ENCODE measurements at regions not wholly inside any gene's neighbourhood (a gene's known extent, or its start where the extent isn't known, plus 50 kb on each side); places are given as distances from the start of the nearest gene placed in this dataset.

DNA sequence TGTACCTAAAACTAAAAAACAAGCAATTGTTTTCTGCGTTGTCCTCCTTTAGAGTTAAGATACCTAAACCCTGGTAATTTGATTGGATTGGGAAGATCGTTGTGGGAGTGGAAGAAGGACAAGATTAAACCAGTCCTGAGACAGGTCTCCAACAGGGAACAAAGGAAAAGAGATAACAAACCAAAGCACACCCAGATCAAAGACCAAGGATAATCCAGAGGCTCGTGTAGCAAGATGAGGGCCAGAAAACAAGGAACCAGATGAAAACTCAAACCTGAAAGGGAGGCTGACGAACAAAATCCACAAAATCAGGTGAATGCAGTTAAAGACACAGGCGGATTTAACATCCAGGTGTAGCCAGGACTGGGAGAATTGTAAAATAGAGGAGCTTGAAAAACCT lies 618.1 kb downstream of the SLCO4C1 start:
- TF ChIP-seq, protein P1, sequence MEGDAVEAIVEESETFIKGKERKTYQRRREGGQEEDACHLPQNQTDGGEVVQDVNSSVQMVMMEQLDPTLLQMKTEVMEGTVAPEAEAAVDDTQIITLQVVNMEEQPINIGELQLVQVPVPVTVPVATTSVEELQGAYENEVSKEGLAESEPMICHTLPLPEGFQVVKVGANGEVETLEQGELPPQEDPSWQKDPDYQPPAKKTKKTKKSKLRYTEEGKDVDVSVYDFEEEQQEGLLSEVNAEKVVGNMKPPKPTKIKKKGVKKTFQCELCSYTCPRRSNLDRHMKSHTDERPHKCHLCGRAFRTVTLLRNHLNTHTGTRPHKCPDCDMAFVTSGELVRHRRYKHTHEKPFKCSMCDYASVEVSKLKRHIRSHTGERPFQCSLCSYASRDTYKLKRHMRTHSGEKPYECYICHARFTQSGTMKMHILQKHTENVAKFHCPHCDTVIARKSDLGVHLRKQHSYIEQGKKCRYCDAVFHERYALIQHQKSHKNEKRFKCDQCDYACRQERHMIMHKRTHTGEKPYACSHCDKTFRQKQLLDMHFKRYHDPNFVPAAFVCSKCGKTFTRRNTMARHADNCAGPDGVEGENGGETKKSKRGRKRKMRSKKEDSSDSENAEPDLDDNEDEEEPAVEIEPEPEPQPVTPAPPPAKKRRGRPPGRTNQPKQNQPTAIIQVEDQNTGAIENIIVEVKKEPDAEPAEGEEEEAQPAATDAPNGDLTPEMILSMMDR (IDR thresholded peaks at IDR 0.05; ENCODE audit: insufficient read depth in 1 of 2, low read depth in 1 of 2, low read length in 1 of 2, severe bottlenecking in 1 of 2, unreplicated experiment in 1 of 2) = no peak
- ChIA-PET CTCF (interaction anchor here (0.6 to 1.1 kb wide), 9 partner anchors 9 to 1248 kb away, joined by 3 to 9 read pairs (median 3); no protein-coding TSS in a partner anchor), POLR2A (interaction anchor here (0.7 kb wide), 1 partner anchor 635 kb away, joined by 3 read pairs; no protein-coding TSS in a partner anchor)
- Mint-ChIP-seq H3K4me1 (ENCODE audit: low read depth, unreplicated experiment) (peaks cover 11% of the 10 kb centered on the region), H3K4me3 (ENCODE audit: unreplicated experiment) (peak overlapping the region; percentile 85), H3K27ac (ENCODE audit: unreplicated experiment) (peak overlapping the region; percentile 94), H3K27me3 (ENCODE audit: insufficient read depth, unreplicated experiment) (no peaks in the 10 kb centered on the region), H3K36me3 (ENCODE audit: insufficient read depth, unreplicated experiment) (peaks cover 12% of the 10 kb centered on the region), H3K9me3 (ENCODE audit: unreplicated experiment) (peaks cover 17% of the 10 kb centered on the region)
- BruUV-seq (replicated peaks) = no TSS peak
- DNase-seq = peak; percentile 45 to 55
- Histone ChIP-seq H3K4me1 (peaks cover 6% of the 10 kb centered on the region; the same call in 1 of the 2 replicates), H3K9me3 (no peaks in the 10 kb centered on the region), H3K4me3 (ENCODE audit: low read depth, low read length) (peak overlapping the region; percentile 31; the same call in 1 of the 2 replicates), H3K27me3 (replicated peaks; ENCODE audit: control insufficient read depth, insufficient read depth, low read length) (no peaks in the 10 kb centered on the region), H3K36me3 (ENCODE audit: control insufficient read depth, insufficient read depth, low read length) (no peaks in the 10 kb centered on the region)
- intact Hi-C loops (cut with micrococcal nuclease; ENCODE audit: unreplicated experiment) = loop anchor here (1.0 to 10.0 kb wide), 15 partner anchors 15 to 1199 kb away; partner anchors contain the start of gene FAM174A

DNA sequence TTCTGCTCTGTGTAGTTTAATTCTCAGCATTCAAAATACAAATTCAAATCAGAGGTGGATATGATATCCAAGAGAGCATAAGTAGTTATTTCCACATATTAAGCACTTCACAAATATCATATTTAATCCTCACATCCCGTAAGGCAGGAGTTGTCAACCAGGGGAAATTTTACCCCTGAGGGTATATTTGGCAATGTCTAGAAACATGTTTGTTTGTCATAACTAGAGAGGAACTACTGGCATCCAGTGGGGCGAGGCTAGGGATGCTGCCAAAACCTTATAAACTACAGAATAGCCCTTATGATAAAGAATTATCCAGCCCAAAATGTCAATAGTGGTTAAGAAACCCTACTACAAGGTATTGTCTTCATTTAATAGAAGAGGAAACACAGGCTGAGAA lies 619.4 kb downstream of the SLCO4C1 start:
- no peaks in the 10 kb centered on the region for H3K9me3 ChIP-seq
- H3K9me3 Mint-ChIP-seq (ENCODE audit: unreplicated experiment) = peaks cover 17% of the 10 kb centered on the region
- ChIA-PET POLR2A (no interaction called here), CTCF (no interaction called here)
- DNase-seq = no peak
- H3K4me3 Mint-ChIP-seq (ENCODE audit: unreplicated experiment) = no peak overlapping the region
- H3K36me3 ChIP-seq (ENCODE audit: control insufficient read depth, insufficient read depth, low read length) = no peaks in the 10 kb centered on the region
- peaks cover 11% of the 10 kb centered on the region for H3K4me1 Mint-ChIP-seq (ENCODE audit: low read depth, unreplicated experiment)
- intact Hi-C loops (cut with micrococcal nuclease; ENCODE audit: unreplicated experiment) = loop anchor here (5.0 to 10.0 kb wide), 7 partner anchors 84 to 1139 kb away; partner anchors contain the start of gene FAM174A
- no peak overlapping the region for H3K4me3 ChIP-seq (ENCODE audit: low read depth, low read length)
- peaks cover 12% of the 10 kb centered on the region for H3K36me3 Mint-ChIP-seq (ENCODE audit: insufficient read depth, unreplicated experiment)
- no TSS peak for BruUV-seq (replicated peaks)
- H3K27me3 Mint-ChIP-seq (ENCODE audit: insufficient read depth, unreplicated experiment) = no peaks in the 10 kb centered on the region
- TF ChIP-seq, protein P1 (IDR thresholded peaks at IDR 0.05; ENCODE audit: insufficient read depth in 1 of 2, low read depth in 1 of 2, low read length in 1 of 2, severe bottlenecking in 1 of 2, unreplicated experiment in 1 of 2) = no peak
- H3K27ac Mint-ChIP-seq (ENCODE audit: unreplicated experiment) = no peak overlapping the region
- H3K27me3 ChIP-seq (replicated peaks; ENCODE audit: control insufficient read depth, insufficient read depth, low read length) = no peaks in the 10 kb centered on the region
- H3K4me1 ChIP-seq = peaks cover 6% of the 10 kb centered on the region; the same call in 1 of the 2 replicates

DNA sequence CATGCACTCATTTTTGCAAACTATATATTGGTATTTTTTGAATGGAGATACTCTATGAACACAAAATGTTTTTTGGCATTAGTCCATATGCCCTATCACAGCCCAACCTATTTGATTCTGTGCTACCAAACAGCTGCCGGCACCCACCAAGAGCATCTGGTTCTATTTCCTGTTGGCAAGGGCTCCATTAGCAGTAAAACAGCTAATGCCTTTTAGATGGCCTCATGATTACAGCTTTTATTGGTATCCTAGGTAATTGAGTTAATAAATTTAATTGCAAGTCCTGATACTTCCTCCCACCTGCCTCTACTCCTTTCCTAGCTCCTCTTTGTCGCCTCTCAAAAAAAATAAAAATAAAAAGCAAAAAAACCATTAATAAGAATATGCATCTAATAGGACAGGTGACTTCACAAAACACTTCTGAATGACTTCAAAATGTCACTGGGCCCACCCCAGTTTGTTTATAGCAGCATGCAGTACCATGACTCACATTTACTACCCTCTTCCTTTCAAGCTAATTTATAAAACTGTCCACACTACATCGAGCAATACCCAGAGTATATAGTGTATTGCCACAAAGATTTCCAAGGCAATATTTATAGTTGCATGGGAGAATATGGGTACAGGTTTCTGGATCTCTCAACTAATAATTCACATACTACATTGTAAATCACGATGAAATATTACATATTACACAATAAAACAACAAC lies 620.4 kb downstream of the SLCO4C1 start:
- DNase-seq = no peak
- Mint-ChIP-seq H3K9me3 (ENCODE audit: unreplicated experiment) (peaks cover 17% of the 10 kb centered on the region), H3K4me3 (ENCODE audit: unreplicated experiment) (no peak overlapping the region), H3K27ac (ENCODE audit: unreplicated experiment) (no peak overlapping the region), H3K27me3 (ENCODE audit: insufficient read depth, unreplicated experiment) (no peaks in the 10 kb centered on the region), H3K4me1 (ENCODE audit: low read depth, unreplicated experiment) (peaks cover 11% of the 10 kb centered on the region), H3K36me3 (ENCODE audit: insufficient read depth, unreplicated experiment) (peaks cover 12% of the 10 kb centered on the region)
- intact Hi-C loops (cut with micrococcal nuclease; ENCODE audit: unreplicated experiment) = loop anchor here (5.0 to 10.0 kb wide), 7 partner anchors 83 to 1138 kb away; partner anchors contain the start of gene FAM174A
- H3K27me3 ChIP-seq (replicated peaks; ENCODE audit: control insufficient read depth, insufficient read depth, low read length) = no peaks in the 10 kb centered on the region
- peaks cover 6% of the 10 kb centered on the region; the same call in 1 of the 2 replicates for H3K4me1 ChIP-seq
- ChIA-PET CTCF (no interaction called here), POLR2A (no interaction called here)
- no TSS peak for BruUV-seq (replicated peaks)
- no peak overlapping the region for H3K4me3 ChIP-seq (ENCODE audit: low read depth, low read length)
- TF ChIP-seq, protein P1 (IDR thresholded peaks at IDR 0.05; ENCODE audit: insufficient read depth in 1 of 2, low read depth in 1 of 2, low read length in 1 of 2, severe bottlenecking in 1 of 2, unreplicated experiment in 1 of 2) = no peak
- H3K9me3 ChIP-seq = no peaks in the 10 kb centered on the region
- H3K36me3 ChIP-seq (ENCODE audit: control insufficient read depth, insufficient read depth, low read length) = no peaks in the 10 kb centered on the region
